GM12878 (cell line): ENCODE measurements at regions not wholly inside any gene's neighbourhood (a gene's known extent, or its start where the extent isn't known, plus 50 kb on each side); places are given as distances from the start of the nearest gene placed in this dataset.

Source experiments
- NFYB ChIP-seq: IDR thresholded peaks from 2 replicates; pipeline ENCODE4 v1.6.1; 2011; ENCODE audit warnings: low read depth, mild to moderate bottlenecking, low read length, improper control_type of control experiment, moderate library complexity; ENCODE audit not compliant: insufficient read depth
- NR2C1 ChIP-seq: fragments of 450-650 bp; IDR thresholded peaks from 2 replicates; pipeline ENCODE4 v1.6.1; 2017; ENCODE audit warnings: antibody characterized with exemption, mild to moderate bottlenecking, moderate library complexity
- POLR2A ChIP-seq: IDR thresholded peaks from 2 replicates; pipeline ENCODE4 v1.6.1; 2011; ENCODE audit warnings: low read depth, mild to moderate bottlenecking, low read length
- POLR2AphosphoS5 ChIP-seq: IDR thresholded peaks from 2 replicates; pipeline ENCODE4 v1.6.1; 2011; ENCODE audit warnings: mild to moderate bottlenecking, low read length, inconsistent platforms
- SP1 ChIP-seq: IDR thresholded peaks from one replicate; pipeline ENCODE4 v1.6.1; 2011; ENCODE audit warnings: low read depth, low read length
- SUZ12 ChIP-seq: fragments of 200-600 bp; sonication (generic); IDR thresholded peaks from one replicate; pipeline ENCODE4 v1.6.1; 2018; ENCODE audit warnings: antibody characterized with exemption, mild to moderate bottlenecking; ENCODE audit not compliant: unreplicated experiment
- ZNF274 ChIP-seq: IDR thresholded peaks from one replicate; pipeline ENCODE4 v1.8.0; 2011; ENCODE audit not compliant: insufficient read length, insufficient read depth
- TF ChIP-seq, protein P1 (sequence below), 3 experiments: IDR thresholded peaks in 2 of 3; conservative IDR thresholded peaks in 1 of 3; 2 replicates each; pipeline ENCODE4 v1.5.1; 2011; ENCODE audit warnings: low read depth in 3 of 3, low read length in 3 of 3, mild to moderate bottlenecking in 3 of 3, control low read depth in 2 of 3, moderate library complexity in 2 of 3, inconsistent platforms in 1 of 3, mixed read lengths in 1 of 3; ENCODE audit not compliant: control insufficient read depth in 2 of 3, insufficient read depth in 1 of 3; ENCODE audit errors: extremely low read depth in 1 of 3
- TF ChIP-seq, protein P2 (sequence below): IDR thresholded peaks from 2 replicates; pipeline ENCODE4 v1.6.1; 2012; ENCODE audit warnings: low read depth, low read length, improper control_type of control experiment
- TF ChIP-seq, protein P3 (sequence below): fragments of 450-650 bp; IDR thresholded peaks from 2 replicates; pipeline ENCODE4 v1.6.1; 2014; ENCODE audit warnings: mild to moderate bottlenecking

DNA sequence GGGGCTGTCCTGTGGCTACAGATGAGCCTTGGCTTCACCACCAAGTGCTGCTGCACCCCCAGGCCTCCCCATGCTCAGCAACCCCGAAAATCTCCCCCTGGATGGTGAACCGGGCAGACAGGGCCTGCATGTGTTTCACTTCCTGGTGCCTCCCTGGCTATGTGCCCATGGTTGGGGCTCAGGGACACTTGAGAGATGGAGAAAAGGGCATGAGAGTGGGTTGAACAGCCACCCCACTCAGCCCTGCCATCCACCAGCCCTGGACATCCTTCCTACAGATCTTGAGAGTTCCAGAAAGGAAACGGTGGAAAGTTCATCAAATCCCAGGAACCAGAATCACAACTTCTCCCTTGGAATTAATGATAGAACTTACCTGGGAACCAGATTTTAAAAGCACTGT, 74.7 kb upstream of the TEX51 start:
- no peak for TF ChIP-seq ZNF274
- TF ChIP-seq, protein P1, sequence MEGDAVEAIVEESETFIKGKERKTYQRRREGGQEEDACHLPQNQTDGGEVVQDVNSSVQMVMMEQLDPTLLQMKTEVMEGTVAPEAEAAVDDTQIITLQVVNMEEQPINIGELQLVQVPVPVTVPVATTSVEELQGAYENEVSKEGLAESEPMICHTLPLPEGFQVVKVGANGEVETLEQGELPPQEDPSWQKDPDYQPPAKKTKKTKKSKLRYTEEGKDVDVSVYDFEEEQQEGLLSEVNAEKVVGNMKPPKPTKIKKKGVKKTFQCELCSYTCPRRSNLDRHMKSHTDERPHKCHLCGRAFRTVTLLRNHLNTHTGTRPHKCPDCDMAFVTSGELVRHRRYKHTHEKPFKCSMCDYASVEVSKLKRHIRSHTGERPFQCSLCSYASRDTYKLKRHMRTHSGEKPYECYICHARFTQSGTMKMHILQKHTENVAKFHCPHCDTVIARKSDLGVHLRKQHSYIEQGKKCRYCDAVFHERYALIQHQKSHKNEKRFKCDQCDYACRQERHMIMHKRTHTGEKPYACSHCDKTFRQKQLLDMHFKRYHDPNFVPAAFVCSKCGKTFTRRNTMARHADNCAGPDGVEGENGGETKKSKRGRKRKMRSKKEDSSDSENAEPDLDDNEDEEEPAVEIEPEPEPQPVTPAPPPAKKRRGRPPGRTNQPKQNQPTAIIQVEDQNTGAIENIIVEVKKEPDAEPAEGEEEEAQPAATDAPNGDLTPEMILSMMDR (IDR thresholded peaks at IDR 0.05 in 2 of 3, conservative IDR thresholded peaks at IDR 0.05 in 1 of 3; ENCODE audit: control insufficient read depth in 2 of 3, extremely low read depth in 1 of 3, insufficient read depth in 1 of 3, low read depth in 3 of 3, low read length in 3 of 3) = no peak
- TF ChIP-seq, protein P2, sequence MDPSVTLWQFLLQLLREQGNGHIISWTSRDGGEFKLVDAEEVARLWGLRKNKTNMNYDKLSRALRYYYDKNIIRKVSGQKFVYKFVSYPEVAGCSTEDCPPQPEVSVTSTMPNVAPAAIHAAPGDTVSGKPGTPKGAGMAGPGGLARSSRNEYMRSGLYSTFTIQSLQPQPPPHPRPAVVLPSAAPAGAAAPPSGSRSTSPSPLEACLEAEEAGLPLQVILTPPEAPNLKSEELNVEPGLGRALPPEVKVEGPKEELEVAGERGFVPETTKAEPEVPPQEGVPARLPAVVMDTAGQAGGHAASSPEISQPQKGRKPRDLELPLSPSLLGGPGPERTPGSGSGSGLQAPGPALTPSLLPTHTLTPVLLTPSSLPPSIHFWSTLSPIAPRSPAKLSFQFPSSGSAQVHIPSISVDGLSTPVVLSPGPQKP = no peak
- TF ChIP-seq POLR2A = no peak
- no peak for TF ChIP-seq SUZ12
- TF ChIP-seq POLR2AphosphoS5 = no peak
- TF ChIP-seq, protein P3, sequence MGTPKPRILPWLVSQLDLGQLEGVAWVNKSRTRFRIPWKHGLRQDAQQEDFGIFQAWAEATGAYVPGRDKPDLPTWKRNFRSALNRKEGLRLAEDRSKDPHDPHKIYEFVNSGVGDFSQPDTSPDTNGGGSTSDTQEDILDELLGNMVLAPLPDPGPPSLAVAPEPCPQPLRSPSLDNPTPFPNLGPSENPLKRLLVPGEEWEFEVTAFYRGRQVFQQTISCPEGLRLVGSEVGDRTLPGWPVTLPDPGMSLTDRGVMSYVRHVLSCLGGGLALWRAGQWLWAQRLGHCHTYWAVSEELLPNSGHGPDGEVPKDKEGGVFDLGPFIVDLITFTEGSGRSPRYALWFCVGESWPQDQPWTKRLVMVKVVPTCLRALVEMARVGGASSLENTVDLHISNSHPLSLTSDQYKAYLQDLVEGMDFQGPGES = no peak
- TF ChIP-seq NR2C1 = no peak
- no peak for TF ChIP-seq SP1
- TF ChIP-seq NFYB = no peak
